Brain pericyte (primary cell): ENCODE measurements at regions not wholly inside any gene's neighbourhood (a gene's known extent, or its start where the extent isn't known, plus 50 kb on each side); places are given as distances from the start of the nearest gene placed in this dataset.
"Not testable (repeated sequence)": the region's sequence is repeated elsewhere in the genome, so short reads cannot be mapped to it uniquely, and the experiment has no call there.

Source experiments
- DNase-seq: peaks from one replicate; pipeline ENCODE4 v3.0.0-alpha.2; 2012; ENCODE audit warnings: low read depth, low spot score

GRCh38 chr2:35172687-35173086 lies 1182.9 kb upstream of the CRIM1 start:
- DNase-seq: no peak

GRCh38 chr2:35168351-35168750 lies 1187.2 kb upstream of the CRIM1 start:
- no peak for DNase-seq

GRCh38 chr2:35163948-35164347 lies 1191.6 kb upstream of the CRIM1 start:
- DNase-seq: no peak

GRCh38 chr2:35160871-35161270 lies 1194.7 kb upstream of the CRIM1 start:
- no peak for DNase-seq

- DNase-seq: no peak
Measured at GRCh38 chr2:35125871-35126270, 1229.7 kb upstream of the CRIM1 start.

- no peak for DNase-seq
Measured at GRCh38 chr2:35125278-35125677, 1230.3 kb upstream of the CRIM1 start.

GRCh38 chr2:35116151-35116550 lies 1239.4 kb upstream of the CRIM1 start:
- no peak for DNase-seq

GRCh38 chr2:35114765-35115164 lies 1240.8 kb upstream of the CRIM1 start:
- no peak for DNase-seq

GRCh38 chr2:35112367-35112766 lies 1243.2 kb upstream of the CRIM1 start:
- DNase-seq: not testable (repeated sequence)

GRCh38 chr2:35104309-35104708 lies 1251.3 kb upstream of the CRIM1 start:
- no peak for DNase-seq

- no peak for DNase-seq
Measured at GRCh38 chr2:35099342-35099741, 1256.2 kb upstream of the CRIM1 start.

- no peak for DNase-seq
Measured at GRCh38 chr2:35082072-35082471, 1273.5 kb upstream of the CRIM1 start.

GRCh38 chr2:35081622-35082015 lies 1274.0 kb upstream of the CRIM1 start:
- no peak for DNase-seq

GRCh38 chr2:35081001-35081621 lies 1274.5 kb upstream of the CRIM1 start:
- no peak for DNase-seq

- DNase-seq: no peak
Measured at GRCh38 chr2:35080231-35080910, 1275.2 kb upstream of the CRIM1 start.

GRCh38 chr2:35067420-35067819 lies 1288.2 kb upstream of the CRIM1 start:
- DNase-seq: no peak

- DNase-seq: no peak
Measured at GRCh38 chr2:35063836-35064235, 1291.7 kb upstream of the CRIM1 start.

- no peak for DNase-seq
Measured at GRCh38 chr2:35035883-35036282, 1319.7 kb upstream of the CRIM1 start.

GRCh38 chr2:35033748-35034147 lies 1321.8 kb upstream of the CRIM1 start:
- DNase-seq: no peak

- no peak for DNase-seq
Measured at GRCh38 chr2:35023545-35023944, 1332.0 kb upstream of the CRIM1 start.

GRCh38 chr2:35000453-35000852 lies 1355.1 kb upstream of the CRIM1 start:
- no peak for DNase-seq

- DNase-seq: no peak
Measured at GRCh38 chr2:34998741-34999140, 1356.8 kb upstream of the CRIM1 start.

GRCh38 chr2:34997779-34998178 lies 1357.8 kb upstream of the CRIM1 start:
- no peak for DNase-seq

GRCh38 chr2:34995196-34995595 lies 1360.4 kb upstream of the CRIM1 start:
- DNase-seq: no peak
